Left kidney (tissue), 1 donor: ENCODE measurements at regions not wholly inside any gene's neighbourhood (a gene's known extent, or its start where the extent isn't known, plus 50 kb on each side); places are given as distances from the start of the nearest gene placed in this dataset.
A peak's percentile ranks its signal among the peaks of the same experiment; 100 is the strongest.

ENCODE experiments used
- DNase-seq: peaks from one replicate; pipeline ENCODE4 v3.0.0-alpha.2; 2013

DNA sequence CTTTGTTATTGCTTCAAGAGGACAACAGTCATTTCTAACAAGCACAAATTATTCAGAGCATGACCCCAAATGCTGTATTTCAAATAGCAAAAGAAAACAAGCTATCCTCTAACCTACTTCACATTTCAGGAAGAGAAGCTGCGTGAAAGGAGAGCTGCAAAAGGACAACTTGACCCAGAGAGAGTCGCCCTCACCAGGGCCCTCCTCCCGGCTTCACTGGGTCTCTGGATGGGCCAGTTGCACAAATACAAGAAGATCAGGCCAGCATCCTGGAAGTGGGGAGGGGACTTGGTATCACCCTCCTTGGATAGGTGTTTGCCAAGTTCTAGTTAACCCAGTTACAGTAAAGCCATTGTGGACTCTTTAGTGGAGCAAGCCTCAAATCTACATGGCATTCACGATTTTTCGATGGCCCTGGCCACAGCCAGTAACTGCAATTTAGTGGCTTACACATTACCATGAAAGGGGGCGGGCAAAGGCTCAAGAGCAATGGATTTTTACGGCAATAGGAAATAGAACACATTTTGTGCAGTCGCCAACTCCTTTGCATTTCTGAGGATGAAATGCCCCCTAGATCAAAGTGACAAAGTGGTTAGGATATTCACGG lies 166.9 kb upstream of the DIO2 start:
- no peak for DNase-seq

GRCh38 chr14:80364816-80365215 lies 153.5 kb upstream of the DIO2 start:
- no peak for DNase-seq

DNA sequence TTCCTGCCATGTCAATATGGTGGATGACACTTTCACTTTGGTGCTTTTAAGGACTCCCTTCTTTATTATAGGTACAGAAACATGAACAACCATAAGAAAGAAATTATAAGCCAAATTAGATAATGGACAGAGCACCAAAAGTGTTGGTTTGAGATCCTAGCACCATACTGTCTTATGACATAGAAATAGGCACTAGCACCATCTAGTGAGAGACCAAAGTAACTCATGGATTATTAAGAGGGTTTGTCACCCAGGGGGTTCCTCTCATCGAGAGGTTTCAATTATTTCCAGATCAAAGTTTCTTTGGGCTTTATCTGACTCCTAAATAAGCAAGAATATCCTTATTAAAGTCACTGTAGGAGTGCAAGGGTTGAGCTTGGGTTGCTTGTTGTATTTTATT lies 153.0 kb upstream of the DIO2 start:
- no peak for DNase-seq

GRCh38 chr14:80358112-80358511 lies 146.8 kb upstream of the DIO2 start:
- no peak for DNase-seq

GRCh38 chr14:80356413-80356812 lies 145.1 kb upstream of the DIO2 start:
- DNase-seq, result peak; percentile 10

GRCh38 chr14:80354860-80355581 lies 143.7 kb upstream of the DIO2 start:
- DNase-seq, result no peak

DNA sequence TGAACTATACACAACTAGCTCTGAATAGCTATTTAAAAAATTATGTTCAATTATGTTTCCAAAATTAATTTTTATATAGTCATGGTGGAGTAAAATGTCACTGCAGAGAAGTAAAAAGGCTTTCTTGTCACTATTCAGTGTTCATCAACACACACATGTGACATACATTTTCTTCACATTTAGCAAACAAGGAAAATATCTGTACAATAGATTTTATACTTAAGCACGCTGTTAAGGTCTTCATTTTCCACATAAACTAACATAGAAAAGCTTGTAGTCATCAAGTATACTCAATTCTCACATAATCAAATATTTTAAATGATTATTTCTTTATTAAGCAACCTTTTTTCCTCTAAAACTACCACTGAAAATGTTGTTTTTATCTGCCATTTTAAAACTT lies 141.2 kb upstream of the DIO2 start:
- DNase-seq, result no peak

DNA sequence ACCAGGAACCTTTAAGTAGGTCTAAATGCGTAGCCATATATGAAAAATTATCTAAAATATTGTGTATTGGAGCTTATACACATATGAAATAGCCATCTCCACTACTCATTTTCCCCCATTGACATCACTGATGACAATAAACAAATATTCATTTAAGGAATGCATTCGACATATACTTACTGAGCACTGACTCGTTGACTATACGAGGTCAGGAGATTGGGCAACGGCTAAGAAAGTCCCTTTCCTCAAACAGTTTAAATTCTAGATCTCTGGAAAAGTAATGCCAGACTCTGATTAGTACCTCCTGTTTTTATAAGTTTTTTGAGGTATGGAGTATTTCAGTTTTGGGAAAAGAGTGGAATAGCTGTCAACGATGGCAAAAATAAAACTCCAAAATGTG lies 139.4 kb upstream of the DIO2 start:
- DNase-seq, result no peak

GRCh38 chr14:80346395-80346794 lies 135.1 kb upstream of the DIO2 start:
- DNase-seq, result no peak

GRCh38 chr14:80344208-80344607 lies 132.9 kb upstream of the DIO2 start:
- no peak for DNase-seq

DNA sequence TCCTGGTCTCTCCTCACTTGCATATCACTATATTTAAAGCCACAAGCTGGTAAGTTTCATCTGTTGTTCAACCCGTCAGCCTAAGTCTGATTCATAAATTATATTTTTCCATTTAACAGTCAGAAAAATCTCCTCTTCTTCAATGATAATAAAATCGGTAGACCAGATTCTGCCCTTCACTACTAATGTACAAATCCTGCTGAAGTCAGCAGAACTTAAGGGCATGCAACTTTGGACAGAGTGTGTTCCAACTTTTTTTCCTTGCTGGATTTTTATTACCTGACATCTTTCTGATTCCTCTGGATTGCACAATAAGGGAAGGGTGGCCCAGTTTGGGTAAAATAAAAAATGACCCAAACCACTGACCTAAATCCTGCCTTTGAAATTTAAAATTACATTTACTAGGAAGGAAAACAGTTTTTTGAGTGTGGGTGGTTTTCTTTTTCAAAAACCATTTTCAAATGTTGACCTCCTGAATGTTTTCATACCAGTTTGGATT lies 125.4 kb upstream of the DIO2 start:
- DNase-seq, result no peak

GRCh38 chr14:80325688-80326087 lies 114.4 kb upstream of the DIO2 start:
- DNase-seq, result no peak

- no peak for DNase-seq
These were observed 113.8 kb upstream of the DIO2 start for GRCh38 chr14:80325112-80325511.

DNA sequence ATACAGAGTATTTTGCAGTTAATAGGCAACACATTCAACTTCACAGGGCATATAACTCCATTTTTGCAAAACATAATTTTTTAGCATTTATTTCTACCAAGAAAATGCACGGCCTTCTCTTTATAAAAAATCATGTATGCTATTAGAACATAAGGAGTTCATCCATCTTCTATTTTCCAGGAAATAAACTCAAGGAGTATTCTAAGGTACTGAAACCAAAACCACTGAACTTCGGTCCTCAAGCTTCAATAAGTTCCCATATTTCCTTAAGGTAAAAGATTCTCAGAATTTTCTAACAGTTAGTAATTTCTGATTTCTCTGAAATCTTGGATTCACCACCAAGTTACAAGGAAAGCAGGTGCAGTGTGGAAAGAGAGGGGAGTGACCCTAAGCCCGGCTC lies 113.3 kb upstream of the DIO2 start:
- no peak for DNase-seq

GRCh38 chr14:80323038-80323665 lies 111.8 kb upstream of the DIO2 start:
- DNase-seq, result no peak

- DNase-seq, result no peak
These were observed 105.1 kb upstream of the DIO2 start for GRCh38 chr14:80316441-80316840.

DNA sequence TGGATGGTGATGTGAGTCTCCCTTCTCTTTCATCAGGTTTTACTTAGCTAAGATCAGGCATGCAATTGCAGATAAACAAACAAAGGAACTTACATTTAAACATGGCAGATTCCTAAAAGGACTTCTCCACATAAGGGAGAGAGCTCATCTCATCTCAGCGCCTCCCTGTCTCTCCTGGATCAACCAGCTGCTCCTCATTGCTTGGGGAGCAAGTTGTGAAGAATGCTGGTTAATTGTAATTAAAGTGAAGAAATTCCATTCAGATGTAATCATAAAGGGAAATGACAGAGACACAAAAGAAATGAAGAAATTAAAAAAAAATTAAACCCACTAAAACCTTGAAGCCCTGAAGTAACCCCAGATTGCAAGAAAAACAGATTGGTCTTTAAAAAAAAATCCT lies 104.4 kb upstream of the DIO2 start:
- DNase-seq, result no peak

DNA sequence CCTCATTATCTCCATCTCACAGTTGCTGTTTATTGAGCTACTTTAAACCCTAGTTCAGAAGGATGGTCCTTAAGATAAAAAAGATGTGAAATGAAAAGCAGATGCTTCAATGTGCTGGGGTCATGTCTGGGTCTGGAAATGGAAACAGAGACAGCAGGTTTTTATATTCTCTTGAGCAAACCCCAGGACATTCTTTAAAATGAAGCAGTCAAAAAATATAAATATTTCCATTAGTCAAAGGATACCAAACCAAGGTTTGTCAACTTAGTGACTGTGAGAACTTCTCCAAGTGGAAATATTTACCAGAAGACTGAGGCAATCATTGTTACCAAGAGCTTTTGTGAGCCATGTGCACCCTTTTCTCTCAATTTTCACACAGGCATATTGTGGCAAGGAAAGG lies 102.5 kb upstream of the DIO2 start:
- no peak for DNase-seq

- DNase-seq, result no peak
These were observed 99.8 kb upstream of the DIO2 start for GRCh38 chr14:80310938-80311750.

GRCh38 chr14:80304125-80304766 lies 92.9 kb upstream of the DIO2 start:
- no peak for DNase-seq

DNA sequence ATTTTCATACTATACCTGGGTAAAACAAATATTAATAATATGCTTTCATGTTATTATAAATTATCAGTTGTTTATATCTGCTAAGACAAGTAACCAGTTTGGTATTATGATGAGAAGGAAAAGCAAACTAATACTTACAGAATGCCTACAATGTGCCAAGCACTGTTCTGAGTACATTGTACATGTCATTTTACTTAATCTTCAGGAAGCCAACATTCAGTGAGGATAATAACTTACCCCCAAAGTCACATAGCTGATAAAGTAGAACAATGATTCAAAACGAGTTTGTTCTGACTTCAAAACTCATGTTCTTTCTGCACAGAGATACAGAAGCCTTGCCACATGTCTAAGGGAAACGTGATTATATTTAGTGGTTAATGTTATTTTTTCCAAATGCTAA lies 89.0 kb upstream of the DIO2 start:
- DNase-seq, result no peak

DNA sequence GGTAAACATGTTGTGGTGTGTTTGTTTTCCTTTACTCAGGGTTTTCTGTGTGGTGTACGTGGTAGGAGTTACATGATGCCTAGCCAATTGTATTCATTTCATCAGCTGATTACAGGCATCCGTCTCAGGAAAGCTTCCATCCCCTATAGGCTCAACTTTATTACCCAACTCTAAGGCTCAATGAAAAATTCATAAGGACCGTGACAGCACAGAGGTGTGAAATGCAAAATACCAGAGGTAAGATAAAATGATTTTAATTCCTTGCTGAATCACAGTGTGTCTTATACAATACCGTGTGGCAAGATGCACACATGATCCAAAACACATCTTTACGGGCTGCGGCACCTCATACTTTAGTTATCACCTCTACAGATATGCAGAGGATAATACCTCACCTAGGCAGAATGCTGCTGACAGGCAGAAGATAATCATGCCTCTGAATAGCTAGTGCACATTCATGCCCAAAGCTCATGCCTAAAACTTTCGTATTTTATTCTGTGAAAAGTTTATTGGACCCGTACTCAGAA lies 87.2 kb upstream of the DIO2 start:
- no peak for DNase-seq
